ENCODE measurements at regions not wholly inside any gene's neighbourhood (a gene's known extent, or its start where the extent isn't known, plus 50 kb on each side); places are given as distances from the start of the nearest gene placed in this dataset.
"Not testable (repeated sequence)": the region's sequence is repeated elsewhere in the genome, so short reads cannot be mapped to it uniquely, and the experiment has no call there.

- TF ChIP-seq CTCF (IDR thresholded peaks at IDR 0.05; ENCODE audit: low read depth, low read length), result no peak
- no peak overlapping the region for H3K4me3 ChIP-seq (replicated peaks in 1 of 2; ENCODE audit: low read depth in 2 of 2, low read length in 2 of 2)
- DNase-seq (ENCODE audit: low read depth in 2 of 2), result no peak
These were observed 52.2 kb downstream of the BEX3 start for GRCh38 chrX:103428525-103428924.

- not testable (repeated sequence) for DNase-seq (ENCODE audit: low read depth in 2 of 2); H3K4me3 ChIP-seq (replicated peaks in 1 of 2; ENCODE audit: low read depth in 2 of 2, low read length in 2 of 2)
These were observed 52.7 kb downstream of the BEX3 start for GRCh38 chrX:103429026-103429425.

- DNase-seq (ENCODE audit: low read depth in 2 of 2), result peak; percentile 15 to 46
- no peak for TF ChIP-seq CTCF (IDR thresholded peaks at IDR 0.05; ENCODE audit: low read depth, low read length)
- no peak overlapping the region for H3K4me3 ChIP-seq (replicated peaks in 1 of 2; ENCODE audit: low read depth in 2 of 2, low read length in 2 of 2)
These were observed 55.0 kb downstream of the BEX3 start for GRCh38 chrX:103431316-103431715.

GRCh38 chrX:103432841-103433240, 56.5 kb downstream of the BEX3 start:
- not testable (repeated sequence) for DNase-seq (ENCODE audit: low read depth in 2 of 2); H3K4me3 ChIP-seq (replicated peaks in 1 of 2; ENCODE audit: low read depth in 2 of 2, low read length in 2 of 2)

GRCh38 chrX:103437147-103437873, 61.0 kb downstream of the BEX3 start:
- H3K4me3 ChIP-seq (replicated peaks in 1 of 2; ENCODE audit: low read depth in 2 of 2, low read length in 2 of 2), result no peak overlapping the region
- peak in 1 of 2 donors; percentile 32 for DNase-seq (ENCODE audit: low read depth in 2 of 2)

GRCh38 chrX:103439161-103439560, 62.8 kb downstream of the BEX3 start:
- DNase-seq (ENCODE audit: low read depth in 2 of 2), result no peak
- no peak overlapping the region for H3K4me3 ChIP-seq (replicated peaks in 1 of 2; ENCODE audit: low read depth in 2 of 2, low read length in 2 of 2)
- TF ChIP-seq CTCF (IDR thresholded peaks at IDR 0.05; ENCODE audit: low read depth, low read length), result no peak

More at GRCh38 chrX:103437147-103437873, 61.0 kb downstream of the BEX3 start:
- no peak for TF ChIP-seq CTCF (IDR thresholded peaks at IDR 0.05; ENCODE audit: low read depth, low read length)

- no peak for TF ChIP-seq CTCF (IDR thresholded peaks at IDR 0.05; ENCODE audit: low read depth, low read length)
- DNase-seq (ENCODE audit: low read depth in 2 of 2), result peak in 1 of 2 donors; percentile 15
- H3K4me3 ChIP-seq (replicated peaks in 1 of 2; ENCODE audit: low read depth in 2 of 2, low read length in 2 of 2), result no peak overlapping the region
These were observed 64.3 kb downstream of the BEX3 start for GRCh38 chrX:103440621-103441020.

Measured in cardiac fibroblast (primary cell).